WERI-Rb-1 (cell line): ENCODE measurements at regions not wholly inside any gene's neighbourhood (a gene's known extent, or its start where the extent isn't known, plus 50 kb on each side); places are given as distances from the start of the nearest gene placed in this dataset.

Experiments used
- DNase-seq: peaks from one replicate; pipeline ENCODE4 v3.0.0-alpha.2; 2020
- H3K27ac ChIP-seq: fragments of 250-450 bp; sonication (Bioruptor Pico); 2 replicates; pipeline ENCODE4 v1.5.1; 2020; ENCODE audit warnings: mild to moderate bottlenecking, moderate library complexity
- H3K27me3 ChIP-seq: fragments of 250-450 bp; sonication (Bioruptor Pico); 2 replicates; pipeline ENCODE4 v1.5.1; 2021; ENCODE audit warnings: mild to moderate bottlenecking, low read depth, moderate library complexity; ENCODE audit not compliant: insufficient read depth, severe bottlenecking
- H3K36me3 ChIP-seq: fragments of 250-450 bp; sonication (Bioruptor Pico); 2 replicates; pipeline ENCODE4 v1.5.1; 2020; ENCODE audit warnings: mild to moderate bottlenecking, moderate library complexity
- H3K4me3 ChIP-seq: 2 replicates; pipeline ENCODE4 v1.5.1; 2011; ENCODE audit warnings: low read depth, mild to moderate bottlenecking, control low read depth, low read length
- H3K9me3 ChIP-seq: fragments of 250-450 bp; sonication (Bioruptor Pico); 2 replicates; pipeline ENCODE4 v1.5.1; 2021; ENCODE audit warnings: mild to moderate bottlenecking, moderate library complexity; ENCODE audit not compliant: severe bottlenecking
- CTCF ChIP-seq: IDR thresholded peaks from 2 replicates; pipeline ENCODE4 v1.5.1; 2011; ENCODE audit warnings: low read depth, mild to moderate bottlenecking, control low read depth, inconsistent platforms, low read length

DNA sequence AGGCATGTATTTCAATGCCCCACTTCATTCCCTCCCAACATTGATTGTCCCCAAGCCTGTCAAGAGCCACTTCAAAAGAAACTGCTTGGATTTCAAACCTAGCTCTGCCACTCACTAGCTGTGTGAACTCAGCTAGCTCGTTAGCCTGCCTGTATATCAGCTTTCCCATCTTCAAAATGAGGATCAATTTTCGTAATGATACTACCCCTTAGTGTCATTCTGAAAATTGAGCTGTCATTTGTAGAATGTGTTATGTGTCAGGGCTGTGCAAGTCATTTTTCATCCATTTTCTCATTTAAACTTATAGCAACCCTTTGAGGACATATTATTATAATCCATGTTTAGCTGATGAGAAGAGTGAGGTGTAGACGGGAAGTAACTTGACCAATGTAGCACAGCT, 88.6 kb downstream of the TRIM42 start:
- Histone ChIP-seq H3K4me3 (no peak overlapping the region), H3K27ac (no peak overlapping the region), H3K27me3 (no peaks in the 10 kb centered on the region), H3K9me3 (no peaks in the 10 kb centered on the region), H3K36me3 (no peaks in the 10 kb centered on the region)
- DNase-seq, result no peak
- no peak for TF ChIP-seq CTCF

GRCh38 chr3:140767566-140767965, 89.7 kb downstream of the TRIM42 start:
- Histone ChIP-seq H3K9me3 (no peaks in the 10 kb centered on the region), H3K27ac (no peak overlapping the region), H3K27me3 (no peaks in the 10 kb centered on the region), H3K4me3 (no peak overlapping the region), H3K36me3 (no peaks in the 10 kb centered on the region)
- no peak for TF ChIP-seq CTCF
- DNase-seq, result no peak

DNA sequence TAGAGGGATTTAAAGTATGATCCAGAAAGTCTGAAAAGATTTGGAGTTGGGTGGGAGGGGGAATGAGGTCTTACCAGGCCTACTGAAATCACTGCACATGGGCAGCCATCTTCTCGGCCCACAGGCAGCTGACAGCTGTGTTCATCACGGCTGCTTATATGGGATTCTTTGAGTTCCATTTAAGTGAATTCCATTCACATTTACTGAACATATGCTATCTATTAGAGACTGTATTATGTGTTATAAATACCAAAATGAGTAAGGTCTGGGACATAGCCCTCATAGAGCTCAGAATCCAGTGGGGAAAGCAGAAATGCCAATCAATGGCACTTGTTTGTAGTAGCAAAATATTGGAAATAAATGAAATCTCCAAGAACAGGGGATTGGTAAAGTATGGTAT, 91.1 kb downstream of the TRIM42 start:
- Histone ChIP-seq H3K4me3 (no peak overlapping the region), H3K9me3 (no peaks in the 10 kb centered on the region), H3K27ac (no peak overlapping the region), H3K27me3 (no peaks in the 10 kb centered on the region), H3K36me3 (no peaks in the 10 kb centered on the region)
- DNase-seq, result no peak
- TF ChIP-seq CTCF, result no peak

- Histone ChIP-seq H3K27me3 (no peaks in the 10 kb centered on the region), H3K4me3 (no peak overlapping the region), H3K36me3 (no peaks in the 10 kb centered on the region), H3K9me3 (no peaks in the 10 kb centered on the region), H3K27ac (no peak overlapping the region)
- DNase-seq, result no peak
- no peak for TF ChIP-seq CTCF
These were observed 92.1 kb downstream of the TRIM42 start for GRCh38 chr3:140769951-140770350.

DNA sequence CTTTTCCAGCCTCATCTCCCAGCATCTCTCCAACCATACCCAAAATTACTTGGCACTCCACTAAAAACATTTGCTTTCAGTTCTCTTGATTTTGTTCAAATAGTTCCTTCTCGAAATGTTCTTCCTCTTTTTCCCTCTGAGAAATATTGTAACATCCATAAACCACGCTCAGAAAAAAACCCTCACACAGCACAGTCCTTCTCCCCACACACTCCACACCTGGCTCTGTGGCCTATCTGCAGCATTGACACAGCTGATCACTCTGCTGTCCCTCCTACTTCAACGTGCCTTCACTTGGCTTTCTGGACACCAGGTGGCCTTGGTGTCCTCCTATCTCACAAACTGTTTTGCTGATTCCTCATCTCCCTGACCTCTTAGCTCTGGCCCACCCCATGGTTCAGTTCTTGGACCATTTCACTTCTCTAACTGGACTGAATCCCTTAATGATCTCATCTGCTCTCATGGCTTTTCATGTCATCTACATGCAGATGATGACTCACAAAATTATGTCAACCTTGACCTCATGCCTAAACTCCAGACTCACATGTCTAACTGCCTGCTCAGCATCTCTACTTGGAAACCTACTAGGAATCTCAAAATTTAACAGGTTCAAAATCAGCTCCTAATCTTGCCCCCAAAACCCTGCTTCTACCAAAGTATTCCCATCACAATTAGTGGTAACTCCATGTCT, 93.3 kb downstream of the TRIM42 start:
- no peak for DNase-seq
- TF ChIP-seq CTCF, result no peak
- H3K27me3 ChIP-seq, result no peaks in the 10 kb centered on the region

DNA sequence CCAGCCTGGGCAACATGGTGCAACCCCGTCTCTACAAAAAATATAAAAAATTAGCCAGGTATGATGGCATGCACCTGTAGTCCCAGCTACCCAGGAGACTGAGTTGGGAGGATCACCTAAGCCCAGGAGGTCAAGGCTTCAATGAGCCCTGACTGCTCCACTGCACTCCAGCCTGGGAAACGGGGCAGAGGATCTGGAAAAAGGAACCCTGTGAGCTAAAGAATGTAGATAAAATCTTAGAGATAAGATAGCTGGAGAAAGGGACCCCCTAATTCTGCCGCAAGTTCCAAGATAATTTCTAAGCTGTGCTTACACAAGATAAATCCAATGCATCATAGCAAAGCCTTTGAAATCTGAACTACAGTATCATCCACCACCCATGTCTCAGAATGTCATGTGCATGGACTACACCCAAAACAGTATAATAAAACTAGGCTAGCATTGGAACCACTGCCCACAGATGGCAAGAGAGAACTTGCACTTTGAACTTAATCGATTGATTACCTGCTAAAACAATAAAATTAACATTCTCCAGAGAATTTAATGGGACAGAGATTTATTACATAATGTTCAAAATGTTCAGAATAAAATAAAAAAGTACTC, 99.9 kb downstream of the TRIM42 start:
- no peaks in the 10 kb centered on the region for H3K36me3 ChIP-seq
- DNase-seq, result no peak
- no peak overlapping the region for H3K4me3 ChIP-seq
- no peaks in the 10 kb centered on the region for H3K27me3 ChIP-seq
- H3K27ac ChIP-seq, result no peak overlapping the region
- no peaks in the 10 kb centered on the region for H3K9me3 ChIP-seq
- TF ChIP-seq CTCF, result no peak

More for the DNA sequence above, 93.3 kb downstream of the TRIM42 start:
- Histone ChIP-seq H3K4me3 (no peak overlapping the region), H3K36me3 (no peaks in the 10 kb centered on the region), H3K9me3 (no peaks in the 10 kb centered on the region), H3K27ac (no peak overlapping the region)
